Mesothelial cell of epicardium (in vitro differentiated cells): ENCODE measurements at regions not wholly inside any gene's neighbourhood (a gene's known extent, or its start where the extent isn't known, plus 50 kb on each side); places are given as distances from the start of the nearest gene placed in this dataset.

ENCODE experiments used
- DNase-seq, 2 experiments: peaks; one replicate each; pipeline ENCODE4 v3.0.0; 2021; ENCODE audit warnings: low spot score in 2 of 2; ENCODE audit not compliant: unreplicated experiment in 2 of 2
- H3K27ac Mint-ChIP-seq: 2 replicates; pipeline ENCODE4 v1.8.0; 2021; ENCODE audit warnings: mixed read lengths
- H3K27me3 Mint-ChIP-seq: 2 replicates; pipeline ENCODE4 v1.8.0; 2021; ENCODE audit warnings: low read depth, mixed read lengths
- H3K36me3 Mint-ChIP-seq: 2 replicates; pipeline ENCODE4 v1.8.0; 2021; ENCODE audit warnings: mixed read lengths
- H3K4me1 Mint-ChIP-seq: 2 replicates; pipeline ENCODE4 v1.8.0; 2021; ENCODE audit warnings: mixed read lengths
- H3K4me3 Mint-ChIP-seq: 2 replicates; pipeline ENCODE4 v1.8.0; 2021; ENCODE audit warnings: mild to moderate bottlenecking, moderate library complexity, mixed read lengths
- H3K9me3 Mint-ChIP-seq: 2 replicates; pipeline ENCODE4 v1.8.0; 2021; ENCODE audit warnings: mixed read lengths
- CTCF ChIP-seq: fragments of 200-600 bp; sonication (generic); IDR thresholded peaks from one replicate; pipeline ENCODE4 v1.5.0; 2021; ENCODE audit warnings: antibody characterized with exemption; ENCODE audit not compliant: unreplicated experiment

- peaks cover 11% of the 10 kb centered on the region for H3K36me3 Mint-ChIP-seq
- no peak for DNase-seq
- no peak for TF ChIP-seq CTCF
- H3K27ac Mint-ChIP-seq = no peak overlapping the region
- no peaks in the 10 kb centered on the region for H3K27me3 Mint-ChIP-seq
- H3K9me3 Mint-ChIP-seq = peaks cover 26% of the 10 kb centered on the region
- no peak overlapping the region for H3K4me3 Mint-ChIP-seq
- peaks cover 6% of the 10 kb centered on the region for H3K4me1 Mint-ChIP-seq
These were observed 258.1 kb upstream of the IGFBP3 start for GRCh38 chr7:46179061-46179610.

GRCh38 chr7:46178661-46179060 lies 257.6 kb upstream of the IGFBP3 start:
- Mint-ChIP-seq H3K27me3 (no peaks in the 10 kb centered on the region), H3K4me1 (peaks cover 11% of the 10 kb centered on the region), H3K36me3 (peaks cover 11% of the 10 kb centered on the region), H3K9me3 (peaks cover 26% of the 10 kb centered on the region), H3K4me3 (no peak overlapping the region), H3K27ac (no peak overlapping the region)
- no peak for TF ChIP-seq CTCF
- DNase-seq = no peak

GRCh38 chr7:46177821-46178220 lies 256.7 kb upstream of the IGFBP3 start:
- Mint-ChIP-seq H3K36me3 (peaks cover 11% of the 10 kb centered on the region), H3K27ac (no peak overlapping the region)
- no peak for DNase-seq

DNA sequence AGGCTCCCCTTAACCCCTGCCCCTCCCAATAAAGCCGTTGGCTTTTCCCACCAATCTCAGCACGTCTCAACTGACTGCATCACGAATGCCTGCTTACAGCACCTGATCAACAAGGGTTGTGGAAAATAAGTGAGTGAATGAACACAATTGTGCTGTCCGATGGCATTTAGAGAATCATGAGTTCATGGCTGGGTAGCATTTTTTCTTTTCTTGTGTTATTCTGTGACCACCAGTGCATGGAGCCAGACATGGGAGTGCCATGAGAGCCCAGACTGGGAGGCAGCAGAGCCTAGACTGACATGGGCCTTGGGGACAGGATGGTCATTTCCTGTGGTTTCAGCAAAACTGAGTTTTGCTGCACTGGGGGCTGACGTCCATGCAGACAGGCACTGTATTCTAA lies 254.1 kb upstream of the IGFBP3 start:
- Mint-ChIP-seq H3K27ac (peak overlapping the region; percentile 40), H3K9me3 (peaks cover 3% of the 10 kb centered on the region), H3K36me3 (no peaks in the 10 kb centered on the region), H3K27me3 (no peaks in the 10 kb centered on the region), H3K4me1 (peaks cover 22% of the 10 kb centered on the region), H3K4me3 (no peak overlapping the region)
- no peak for DNase-seq
- TF ChIP-seq CTCF = no peak

More at GRCh38 chr7:46177821-46178220, 256.7 kb upstream of the IGFBP3 start:
- TF ChIP-seq CTCF = no peak
- H3K4me1 Mint-ChIP-seq = peaks cover 18% of the 10 kb centered on the region
- H3K27me3 Mint-ChIP-seq = no peaks in the 10 kb centered on the region
- H3K4me3 Mint-ChIP-seq = no peak overlapping the region
- H3K9me3 Mint-ChIP-seq = peaks cover 26% of the 10 kb centered on the region

GRCh38 chr7:46174196-46174580 lies 253.1 kb upstream of the IGFBP3 start:
- H3K4me1 Mint-ChIP-seq = peaks cover 22% of the 10 kb centered on the region
- H3K27ac Mint-ChIP-seq = peak overlapping the region; percentile 84
- no peaks in the 10 kb centered on the region for H3K36me3 Mint-ChIP-seq

More at GRCh38 chr7:46174196-46174580, 253.1 kb upstream of the IGFBP3 start:
- no peak for DNase-seq
- Mint-ChIP-seq H3K27me3 (no peaks in the 10 kb centered on the region), H3K9me3 (peaks cover 11% of the 10 kb centered on the region), H3K4me3 (no peak overlapping the region)
- TF ChIP-seq CTCF = no peak
